ENCODE measurements at regions not wholly inside any gene's neighbourhood (a gene's known extent, or its start where the extent isn't known, plus 50 kb on each side); places are given as distances from the start of the nearest gene placed in this dataset.
"Not testable (repeated sequence)": the region's sequence is repeated elsewhere in the genome, so short reads cannot be mapped to it uniquely, and the experiment has no call there.

DNA sequence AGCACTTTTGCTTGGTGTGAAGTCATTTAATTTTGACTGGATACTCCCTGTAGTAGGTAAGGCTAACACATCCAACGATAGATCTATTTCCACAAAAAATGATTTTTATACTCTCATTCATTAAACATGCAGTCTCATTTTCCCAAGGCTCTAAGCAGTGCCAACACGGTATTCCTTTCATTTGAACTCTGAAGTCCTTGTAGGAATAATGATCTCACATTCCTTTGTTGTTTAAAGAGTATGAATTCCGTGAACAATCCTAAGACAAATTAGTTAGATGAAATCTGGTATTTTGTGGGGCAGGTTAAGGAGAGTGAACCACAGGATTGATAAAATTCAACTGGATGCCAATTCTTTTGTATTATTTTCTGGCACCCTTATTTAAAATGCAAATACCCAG, 66.6 kb downstream of the LACC1 start:
- no peak for DNase-seq (ENCODE audit: low spot score)

DNA sequence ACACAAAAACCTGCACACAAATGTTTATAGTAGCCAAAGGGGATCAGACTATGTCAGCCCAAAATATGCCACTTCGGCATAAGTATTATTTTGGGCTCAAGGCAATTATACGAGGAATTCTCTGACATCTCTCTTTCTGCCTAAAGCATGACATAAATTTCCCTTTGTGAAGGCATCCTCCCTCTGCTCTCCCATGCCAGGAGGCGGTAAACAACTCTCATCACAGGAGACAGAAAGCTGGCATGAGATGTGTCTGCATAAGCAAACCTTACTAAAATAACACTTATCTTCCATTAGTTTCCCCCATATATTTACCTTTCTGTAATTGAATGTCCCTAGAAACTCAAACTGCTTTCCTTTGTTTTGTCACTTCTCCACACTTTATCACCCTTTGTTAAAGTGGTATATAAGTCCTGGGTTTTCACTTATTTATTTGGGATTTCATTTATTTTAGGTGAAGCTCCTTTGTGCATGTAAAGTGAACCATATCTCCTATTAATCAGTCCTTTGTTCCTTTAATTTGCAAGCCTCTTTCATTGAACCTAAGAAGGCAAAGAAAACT, 68.3 kb downstream of the LACC1 start:
- DNase-seq (ENCODE audit: low spot score): no peak

DNA sequence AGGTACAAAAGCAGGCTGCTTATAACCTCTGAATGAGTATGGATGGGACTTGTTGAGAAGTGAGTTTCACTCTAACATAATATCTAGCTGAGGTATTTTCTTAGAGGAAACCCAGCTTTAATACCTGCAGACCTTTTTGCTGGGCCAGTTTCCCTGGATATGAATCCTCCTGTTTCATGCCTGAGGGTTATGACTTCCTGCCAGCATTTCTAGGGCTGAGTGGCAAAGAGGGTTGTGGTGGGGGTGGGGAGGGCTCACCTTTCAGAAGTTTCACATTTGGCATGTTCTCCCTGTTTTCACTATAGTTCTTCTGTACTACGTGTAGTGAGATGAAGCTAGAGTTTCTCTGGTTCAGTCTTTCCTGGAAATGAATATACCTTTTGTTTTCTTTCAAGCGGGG, 73.7 kb downstream of the LACC1 start:
- no peak for DNase-seq (ENCODE audit: low spot score)

DNA sequence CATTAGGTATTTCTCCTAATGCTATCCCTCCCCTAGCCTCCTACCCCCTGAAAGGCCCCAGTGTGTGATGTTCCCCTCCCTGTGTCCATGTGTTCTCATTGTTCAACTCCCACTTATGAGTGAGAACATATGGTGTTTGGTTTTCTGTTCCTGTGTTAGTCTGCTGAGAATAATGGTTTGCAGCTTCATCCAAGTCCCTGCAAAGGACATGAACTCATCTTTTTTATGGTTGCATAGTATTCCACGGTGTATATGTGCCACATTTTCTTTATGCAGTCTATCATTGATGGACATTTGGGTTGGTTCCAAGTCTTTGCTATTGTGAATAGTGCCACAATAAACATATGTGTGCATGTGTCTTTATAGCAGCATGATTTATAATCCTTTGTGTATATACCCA, 77.3 kb downstream of the LACC1 start:
- DNase-seq (ENCODE audit: low spot score): not testable (repeated sequence)

DNA sequence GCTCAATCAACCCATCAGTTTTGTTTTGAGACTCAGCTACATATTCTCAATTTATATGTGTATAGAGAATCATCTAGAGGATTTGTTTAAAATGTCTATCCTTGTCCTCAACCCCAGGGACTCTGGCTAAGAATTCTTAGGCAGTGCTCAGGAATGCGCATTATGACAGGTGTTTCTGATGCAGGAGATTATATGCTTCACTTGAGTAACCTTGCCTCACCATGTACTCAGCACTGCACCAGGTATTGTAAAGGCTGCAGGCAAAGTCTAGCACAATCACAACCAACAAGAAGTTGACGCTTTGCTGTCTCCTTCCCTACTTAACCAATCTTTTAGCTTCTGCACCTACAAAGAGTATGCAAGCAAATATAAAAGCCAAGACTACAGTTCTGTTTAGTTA, 79.6 kb downstream of the LACC1 start:
- no peak for DNase-seq (ENCODE audit: low spot score)

DNA sequence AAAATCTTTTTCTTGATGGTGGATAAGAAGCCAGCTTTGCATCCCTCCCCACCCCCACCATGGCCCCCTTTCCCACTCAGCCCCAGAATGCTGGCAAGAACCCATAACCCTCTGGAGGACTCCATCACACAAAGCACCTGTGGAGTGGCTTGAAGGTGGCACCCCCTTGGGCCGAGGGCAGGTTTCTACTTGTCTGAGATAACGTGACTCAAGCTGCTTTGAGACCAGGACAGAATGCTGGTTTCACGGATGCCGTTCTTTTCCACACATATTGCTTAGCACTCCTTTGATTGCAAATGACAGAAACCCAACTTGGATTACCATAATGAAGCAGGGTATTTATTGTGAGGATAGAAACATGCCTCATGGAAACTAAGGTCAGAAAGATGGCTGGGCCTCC, 82.2 kb downstream of the LACC1 start:
- DNase-seq (ENCODE audit: low spot score): no peak

DNA sequence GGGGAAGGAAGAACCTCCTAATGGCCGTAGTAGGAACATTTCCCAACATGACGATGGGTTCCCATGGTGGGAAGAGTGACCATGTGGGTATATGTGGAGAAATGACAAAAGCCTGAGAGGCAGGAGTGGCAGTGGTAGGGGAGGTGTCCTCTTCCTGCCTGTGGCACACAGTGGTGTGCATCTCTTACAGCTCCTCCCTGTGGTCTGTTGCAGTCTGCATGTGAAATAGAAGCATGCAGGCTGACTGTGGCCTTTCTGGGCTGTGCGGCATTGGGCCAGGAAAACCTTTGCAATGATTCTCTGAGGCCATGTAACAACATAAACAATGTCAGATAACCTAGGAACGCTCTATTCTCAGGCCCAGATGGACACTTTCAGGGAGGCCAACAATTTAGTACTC, 84.0 kb downstream of the LACC1 start:
- DNase-seq (ENCODE audit: low spot score): no peak

DNA sequence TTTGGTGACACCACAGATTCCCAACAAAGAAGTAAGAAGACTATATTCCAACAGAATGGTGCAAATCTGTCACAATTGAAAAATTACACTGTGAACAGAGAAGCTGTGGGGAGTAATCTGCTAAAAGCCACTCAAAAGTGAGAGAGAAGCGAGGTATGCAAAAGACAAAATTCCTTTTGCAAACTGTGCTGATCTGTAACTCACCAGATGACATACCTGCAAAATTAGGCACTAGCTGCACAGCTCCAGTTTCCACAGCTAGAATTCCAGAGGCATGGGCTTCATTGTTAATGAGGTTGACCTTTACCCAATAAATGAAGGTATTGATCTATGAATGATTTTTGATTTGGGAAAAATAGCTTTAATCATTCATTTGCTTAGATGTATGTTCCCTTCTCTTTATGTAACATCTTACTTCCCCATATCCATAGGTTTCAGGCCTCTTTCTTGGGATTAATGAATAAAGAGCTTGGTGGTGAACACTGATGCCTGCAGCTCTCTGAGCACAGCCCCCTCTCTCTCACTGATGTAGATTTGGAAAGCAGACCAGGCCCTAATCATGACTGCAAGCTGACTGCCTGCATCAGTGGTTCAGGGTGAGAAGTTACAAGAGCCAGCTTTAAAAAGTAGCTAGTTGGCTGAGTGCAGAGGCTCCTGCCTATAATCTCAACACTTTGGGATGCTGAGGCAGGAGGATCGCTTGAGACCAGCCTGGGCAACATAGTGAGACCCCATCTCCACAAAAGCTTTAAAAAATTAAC, 85.2 kb downstream of the LACC1 start:
- no peak for DNase-seq (ENCODE audit: low spot score)

DNA sequence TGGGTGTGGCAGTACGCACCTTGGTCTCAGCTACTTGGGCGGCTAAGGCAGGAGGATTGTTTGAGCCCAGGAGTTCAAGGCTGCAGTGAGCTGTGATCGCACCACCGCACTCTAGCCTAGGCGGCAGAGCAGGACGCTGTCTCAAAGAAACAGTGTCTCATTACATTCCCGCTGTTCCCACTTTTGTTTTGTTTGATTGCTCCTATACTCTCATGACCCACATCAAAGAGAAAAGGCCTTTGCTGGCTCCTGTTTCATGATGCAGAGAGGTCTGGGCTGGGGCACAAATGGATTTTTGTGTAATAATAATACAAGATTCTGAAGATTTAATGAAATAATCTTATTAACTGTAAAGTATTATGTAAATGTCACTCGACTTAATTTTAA, 85.7 kb downstream of the LACC1 start:
- DNase-seq (ENCODE audit: low spot score): no peak

DNA sequence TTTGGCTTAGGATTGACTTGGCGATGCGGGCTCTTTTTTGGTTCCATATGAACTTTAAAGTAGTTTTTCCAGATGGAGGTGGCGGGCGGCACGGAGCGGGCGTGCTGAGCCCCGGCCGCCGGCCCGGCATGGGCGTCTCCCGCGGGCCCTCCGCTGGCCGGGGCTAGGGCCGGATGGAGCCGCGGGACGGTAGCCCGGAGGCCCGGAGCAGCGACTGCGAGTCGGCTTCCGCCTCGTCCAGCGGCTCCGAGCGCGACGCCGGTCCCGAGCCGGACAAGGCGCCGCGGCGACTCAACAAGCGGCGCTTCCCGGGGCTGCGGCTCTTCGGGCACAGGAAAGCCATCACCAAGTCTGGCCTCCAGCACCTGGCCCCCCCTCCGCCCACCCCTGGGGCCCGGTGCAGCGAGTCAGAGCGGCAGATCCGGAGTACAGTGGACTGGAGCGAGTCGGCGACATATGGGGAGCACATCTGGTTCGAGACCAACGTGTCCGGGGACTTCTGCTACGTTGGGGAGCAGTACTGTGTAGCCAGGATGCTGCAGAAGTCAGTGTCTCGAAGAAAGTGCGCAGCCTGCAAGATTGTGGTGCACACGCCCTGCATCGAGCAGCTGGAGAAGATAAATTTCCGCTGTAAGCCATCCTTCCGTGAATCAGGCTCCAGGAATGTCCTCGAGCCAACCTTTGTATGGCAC, 88.7 kb downstream of the LACC1 start:
- DNase-seq (ENCODE audit: low spot score): not testable (repeated sequence)

DNA sequence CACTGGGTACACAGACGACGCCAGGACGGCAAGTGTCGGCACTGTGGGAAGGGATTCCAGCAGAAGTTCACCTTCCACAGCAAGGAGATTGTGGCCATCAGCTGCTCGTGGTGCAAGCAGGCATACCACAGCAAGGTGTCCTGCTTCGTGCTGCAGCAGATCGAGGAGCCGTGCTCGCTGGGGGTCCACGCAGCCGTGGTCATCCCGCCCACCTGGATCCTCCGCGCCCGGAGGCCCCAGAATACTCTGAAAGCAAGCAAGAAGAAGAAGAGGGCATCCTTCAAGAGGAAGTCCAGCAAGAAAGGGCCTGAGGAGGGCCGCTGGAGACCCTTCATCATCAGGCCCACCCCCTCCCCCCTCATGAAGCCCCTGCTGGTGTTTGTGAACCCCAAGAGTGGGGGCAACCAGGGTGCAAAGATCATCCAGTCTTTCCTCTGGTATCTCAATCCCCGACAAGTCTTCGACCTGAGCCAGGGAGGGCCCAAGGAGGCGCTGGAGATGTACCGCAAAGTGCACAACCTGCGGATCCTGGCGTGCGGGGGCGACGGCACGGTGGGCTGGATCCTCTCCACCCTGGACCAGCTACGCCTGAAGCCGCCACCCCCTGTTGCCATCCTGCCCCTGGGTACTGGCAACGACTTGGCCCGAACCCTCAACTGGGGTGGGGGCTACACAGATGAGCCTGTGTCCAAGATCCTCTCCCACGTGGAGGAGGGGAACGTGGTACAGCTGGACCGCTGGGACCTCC, 89.4 kb downstream of the LACC1 start:
- DNase-seq (ENCODE audit: low spot score): not testable (repeated sequence)

DNA sequence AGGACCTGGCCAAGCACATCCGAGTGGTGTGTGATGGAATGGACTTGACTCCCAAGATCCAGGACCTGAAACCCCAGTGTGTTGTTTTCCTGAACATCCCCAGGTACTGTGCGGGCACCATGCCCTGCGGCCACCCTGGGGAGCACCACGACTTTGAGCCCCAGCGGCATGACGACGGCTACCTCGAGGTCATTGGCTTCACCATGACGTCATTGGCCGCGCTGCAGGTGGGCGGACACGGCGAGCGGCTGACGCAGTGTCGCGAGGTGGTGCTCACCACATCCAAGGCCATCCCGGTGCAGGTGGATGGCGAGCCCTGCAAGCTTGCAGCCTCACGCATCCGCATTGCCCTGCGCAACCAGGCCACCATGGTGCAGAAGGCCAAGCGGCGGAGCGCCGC, 90.2 kb downstream of the LACC1 start:
- not testable (repeated sequence) for DNase-seq (ENCODE audit: low spot score)

DNA sequence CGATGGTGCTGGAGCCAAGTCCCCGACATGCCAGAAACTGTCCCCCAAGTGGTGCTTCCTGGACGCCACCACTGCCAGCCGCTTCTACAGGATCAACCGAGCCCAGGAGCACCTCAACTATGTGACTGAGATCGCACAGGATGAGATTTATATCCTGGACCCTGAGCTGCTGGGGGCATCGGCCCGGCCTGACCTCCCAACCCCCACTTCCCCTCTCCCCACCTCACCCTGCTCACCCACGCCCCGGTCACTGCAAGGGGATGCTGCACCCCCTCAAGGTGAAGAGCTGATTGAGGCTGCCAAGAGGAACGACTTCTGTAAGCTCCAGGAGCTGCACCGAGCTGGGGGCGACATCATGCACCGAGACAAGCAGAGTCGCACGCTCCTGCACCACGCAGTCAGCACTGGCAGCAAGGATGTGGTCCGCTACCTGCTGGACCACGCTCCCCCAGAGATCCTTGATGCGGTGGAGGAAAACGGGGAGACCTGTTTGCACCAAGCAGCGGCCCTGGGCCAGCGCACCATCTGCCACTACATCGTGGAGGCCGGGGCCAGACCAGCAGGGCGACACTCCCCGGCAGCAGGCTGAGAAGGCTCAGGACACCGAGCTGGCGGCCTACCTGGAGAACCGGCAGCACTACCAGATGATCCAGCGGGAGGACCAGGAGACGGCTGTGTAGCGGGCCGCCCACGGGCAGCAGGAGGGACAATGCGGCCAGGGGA, 91.0 kb downstream of the LACC1 start:
- DNase-seq (ENCODE audit: low spot score): not testable (repeated sequence)

DNA sequence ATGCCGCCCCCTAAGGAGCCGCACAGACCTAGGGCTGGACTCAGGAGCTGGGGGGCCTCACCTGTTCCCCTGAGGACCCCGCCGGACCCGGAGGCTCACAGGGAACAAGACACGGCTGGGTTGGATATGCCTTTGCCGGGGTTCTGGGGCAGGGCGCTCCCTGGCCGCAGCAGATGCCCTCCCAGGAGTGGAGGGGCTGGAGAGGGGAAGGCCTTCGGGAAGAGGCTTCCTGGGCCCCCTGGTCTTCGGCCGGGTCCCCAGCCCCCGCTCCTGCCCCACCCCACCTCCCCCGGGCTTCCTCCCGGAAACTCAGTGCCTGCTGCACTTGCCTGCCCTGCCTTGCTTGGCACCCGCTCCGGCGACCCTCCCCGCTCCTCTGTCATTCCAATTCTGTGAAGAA, 91.6 kb downstream of the LACC1 start:
- not testable (repeated sequence) for DNase-seq (ENCODE audit: low spot score)

DNA sequence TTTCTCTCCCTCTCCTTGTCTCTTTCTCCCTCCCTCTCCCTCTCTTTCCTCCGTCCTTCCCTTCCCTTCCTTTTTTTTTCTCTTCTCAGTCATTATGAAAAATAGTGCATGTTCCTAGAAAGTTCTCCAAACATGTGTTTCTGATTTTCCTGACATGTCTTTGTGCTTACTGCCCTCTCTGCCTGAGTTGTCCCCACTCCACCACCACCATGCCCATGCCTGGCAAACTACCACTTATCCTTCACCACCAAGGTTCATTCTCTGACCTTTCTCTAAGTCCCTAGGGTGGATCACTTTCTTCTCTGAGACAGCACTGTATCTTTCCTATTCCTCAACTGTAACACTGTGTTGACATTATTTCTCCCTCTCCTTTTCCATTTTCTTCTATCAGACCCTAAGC, 98.2 kb downstream of the LACC1 start:
- no peak for DNase-seq (ENCODE audit: low spot score)

DNA sequence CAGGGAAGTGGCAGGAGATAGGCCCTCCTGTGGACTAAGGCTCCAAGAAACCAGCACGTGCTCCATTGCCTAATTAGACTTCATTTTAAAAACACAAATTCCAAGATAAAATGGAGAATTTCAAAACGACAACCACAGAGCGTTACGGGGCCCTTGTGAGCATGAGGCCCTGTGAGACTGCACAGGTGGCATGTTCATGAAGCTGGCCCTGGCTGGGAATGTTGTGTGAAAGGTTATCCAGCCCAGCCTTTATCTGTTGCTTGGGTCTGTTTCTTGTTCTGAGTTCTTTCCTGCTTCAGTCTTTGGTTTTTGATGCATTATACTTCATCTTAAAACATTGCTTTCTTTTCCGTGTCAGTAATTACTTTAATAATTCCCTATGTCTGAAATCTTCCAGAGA, 99.0 kb downstream of the LACC1 start:
- DNase-seq (ENCODE audit: low spot score): no peak

DNA sequence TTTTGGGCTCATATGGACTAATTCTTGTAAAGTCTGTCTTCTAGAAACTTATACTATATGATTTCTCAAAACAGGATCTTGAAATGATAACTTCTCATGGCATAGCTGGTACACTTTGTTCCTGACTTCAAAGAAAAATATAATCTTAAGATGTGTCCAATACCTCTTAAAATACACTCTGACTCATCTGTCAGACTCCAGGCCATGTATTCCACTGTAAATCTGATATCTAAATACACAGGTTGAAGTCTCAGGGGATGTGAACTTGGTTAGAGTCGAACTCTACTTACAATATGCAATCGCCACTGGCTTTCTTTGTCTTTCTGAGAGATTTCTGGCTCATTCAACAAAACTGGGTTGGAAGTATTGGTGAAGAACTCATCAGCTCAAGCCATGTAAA, 99.8 kb downstream of the LACC1 start:
- DNase-seq (ENCODE audit: low spot score): no peak

DNA sequence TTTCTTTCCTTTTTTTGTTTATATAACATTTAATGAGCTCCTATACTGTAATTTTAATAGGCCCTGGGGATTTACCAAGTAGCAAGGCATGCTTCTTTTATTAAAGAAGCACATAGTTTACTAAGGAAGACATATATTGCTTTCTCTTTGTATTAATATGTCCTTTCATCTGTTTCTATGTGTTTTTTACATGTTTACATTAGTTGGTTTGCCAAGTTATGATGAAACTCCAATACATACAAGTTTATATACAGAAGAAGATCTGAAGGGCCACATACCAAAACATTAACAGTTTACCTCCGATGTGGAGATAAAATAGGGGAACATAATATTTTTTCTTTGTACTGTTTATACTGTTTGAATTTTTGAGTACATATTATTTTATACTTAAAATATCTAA, 100.9 kb downstream of the LACC1 start:
- no peak for DNase-seq (ENCODE audit: low spot score)

DNA sequence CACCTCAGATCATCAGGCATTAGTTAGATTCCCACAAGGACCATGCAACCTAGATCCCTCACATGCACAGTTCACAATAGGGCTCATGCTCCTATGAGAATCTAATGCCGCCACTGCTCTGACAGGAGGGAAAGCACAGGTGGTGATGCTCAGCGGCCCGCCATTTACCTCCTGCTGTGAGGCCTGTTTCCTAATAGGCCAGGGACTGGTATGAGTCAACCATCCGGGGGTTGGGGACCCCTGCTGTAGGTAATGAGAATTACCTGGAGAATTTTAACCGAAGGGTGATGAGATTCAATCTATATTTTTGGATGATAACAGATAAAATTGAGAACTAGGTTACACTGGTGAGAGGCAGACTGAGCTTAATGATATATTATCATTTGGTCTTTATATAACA, 101.4 kb downstream of the LACC1 start:
- no peak for DNase-seq (ENCODE audit: low spot score)

DNA sequence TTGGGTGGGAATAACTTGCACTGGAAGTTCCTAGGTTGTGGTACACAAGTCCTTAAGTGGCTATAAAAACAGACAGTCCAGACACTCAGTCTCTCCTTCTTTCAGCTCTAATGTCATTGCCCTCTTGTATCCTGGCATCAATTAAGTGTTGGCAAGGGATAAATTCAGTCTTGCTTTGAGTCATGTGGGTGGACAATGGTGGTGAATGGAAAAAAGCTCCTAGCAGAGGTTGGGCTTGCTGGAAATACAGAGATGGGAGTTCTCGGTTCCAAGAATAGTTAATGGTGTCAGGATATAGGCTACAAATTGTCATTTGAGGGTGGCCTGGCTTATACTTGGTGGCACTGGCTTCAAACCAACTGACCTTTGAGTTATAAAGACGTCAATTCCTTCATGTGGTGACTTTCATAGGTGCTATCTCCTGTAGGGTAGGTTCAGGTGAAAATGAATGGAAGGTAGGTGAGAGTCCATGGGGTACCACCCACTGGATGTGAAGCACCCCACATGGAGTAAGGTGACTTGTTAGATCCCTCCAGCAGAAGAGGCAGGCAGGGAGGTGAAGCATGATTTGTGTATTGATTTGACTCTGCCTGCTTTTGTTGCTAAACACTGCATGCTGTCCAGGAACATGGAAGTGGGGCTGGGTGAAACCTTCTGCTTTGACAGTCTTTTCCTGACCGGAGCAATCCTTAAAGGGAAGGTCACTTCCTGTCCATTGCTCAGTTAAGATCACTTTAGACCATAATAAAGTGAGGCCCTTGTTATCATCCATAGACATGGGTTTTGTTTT, 102.0 kb downstream of the LACC1 start:
- DNase-seq (ENCODE audit: low spot score): peak; percentile 19

DNA sequence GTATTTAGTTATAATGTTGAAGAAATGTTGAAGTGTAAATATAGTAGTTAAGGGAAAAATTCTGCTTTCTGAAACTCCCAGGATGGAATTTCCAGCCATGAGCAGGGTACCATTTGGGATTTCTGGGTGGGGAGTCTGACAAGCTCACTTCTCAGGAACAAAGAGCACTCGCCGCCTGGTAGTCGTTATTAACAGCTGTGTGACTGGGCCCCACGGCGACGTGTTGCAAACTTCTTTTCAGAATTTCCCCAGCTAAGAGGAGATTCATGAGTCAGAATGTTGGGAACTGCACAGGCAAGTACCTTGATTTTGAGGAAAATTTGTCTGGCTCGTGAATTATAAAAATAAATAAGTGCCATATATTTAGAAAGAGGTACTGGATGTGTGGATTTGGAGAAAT, 103.7 kb downstream of the LACC1 start:
- no peak for DNase-seq (ENCODE audit: low spot score)
